SH-SY5Y (cell line): ENCODE measurements at regions not wholly inside any gene's neighbourhood (a gene's known extent, or its start where the extent isn't known, plus 50 kb on each side); places are given as distances from the start of the nearest gene placed in this dataset.

Experiments used
- GATA2 ChIP-seq: IDR thresholded peaks from 2 replicates; pipeline ENCODE4 v1.6.1; 2011; ENCODE audit warnings: mild to moderate bottlenecking, low read depth, low read length
- GATA3 ChIP-seq: IDR thresholded peaks from 2 replicates; pipeline ENCODE4 v1.6.1; 2011; ENCODE audit warnings: low read depth, mild to moderate bottlenecking, low read length, moderate library complexity

GRCh38 chr12:111190741-111191526 lies 178.0 kb downstream of the PHETA1 start:
- TF ChIP-seq GATA3 = no peak
- TF ChIP-seq GATA2 = no peak
